ENCODE measurements at regions not wholly inside any gene's neighbourhood (a gene's known extent, or its start where the extent isn't known, plus 50 kb on each side); places are given as distances from the start of the nearest gene placed in this dataset.

DNA sequence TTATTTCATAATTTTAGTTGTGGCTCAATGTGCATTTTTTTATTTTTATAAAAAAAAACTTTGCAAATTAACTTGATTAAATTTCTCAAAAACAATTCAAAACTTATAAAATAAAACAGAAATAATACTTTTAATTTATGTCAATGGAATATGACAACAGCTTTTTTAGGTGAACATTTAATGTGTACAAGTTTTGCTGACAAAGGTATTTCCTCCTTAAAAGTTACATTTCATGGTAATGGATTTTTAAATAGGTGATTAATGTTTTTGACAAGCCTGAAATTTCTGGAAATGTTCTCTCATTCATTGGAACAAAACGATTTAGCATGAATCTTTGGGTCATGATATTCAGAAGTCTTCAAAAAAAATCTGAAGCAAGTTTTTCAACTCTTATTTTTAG is 1160.0 kb downstream of the HACE1 start:
- Histone ChIP-seq H3K9me3 (replicated peaks; ENCODE audit: control insufficient read depth, insufficient read depth, low read depth, low read length) (no peaks in the 10 kb centered on the region), H4K20me1 (replicated peaks; ENCODE audit: control insufficient read depth, insufficient read depth, low read length) (no peaks in the 10 kb centered on the region), H3K9ac (ENCODE audit: insufficient read depth in 1 of 2, low read depth in 2 of 2, low read length in 2 of 2) (no peak overlapping the region), H2AFZ (ENCODE audit: low read depth, low read length) (no peak overlapping the region), H3K27ac (ENCODE audit: extremely low read depth, low read depth, low read length) (no peak overlapping the region), H3K36me3 (ENCODE audit: control insufficient read depth, insufficient read depth, low read length) (no peaks in the 10 kb centered on the region), H3K4me3 (no peak overlapping the region), H3K27me3 (ENCODE audit: control insufficient read depth in 2 of 2, insufficient read depth in 2 of 2, low read length in 2 of 2) (no peaks in the 10 kb centered on the region), H3K79me2 (ENCODE audit: control insufficient read depth, insufficient read depth, low read length) (no peaks in the 10 kb centered on the region), H3K4me2 (ENCODE audit: insufficient read depth, low read length) (no peak overlapping the region), H3K9me1 (ENCODE audit: control insufficient read depth, insufficient read depth, low read length) (no peaks in the 10 kb centered on the region), H3K4me1 (replicated peaks in 1 of 2; ENCODE audit: control insufficient read depth in 2 of 2, insufficient read depth in 2 of 2, low read length in 2 of 2) (no peaks in the 10 kb centered on the region)
- 0% methylated on average over 1 of the region's 1 CpG for WGBS (ENCODE audit: insufficient coverage, low coverage, missing lambda C conversion rate)
- in situ Hi-C loops (cut with MboI) = no loop called here
- peak; percentile 18; the same call in 1 of the 2 replicates for TF ChIP-seq MAFK (IDR thresholded peaks at IDR 0.05; ENCODE audit: low read length)
- peak; percentile 48; the same call in 1 of the 2 replicates for TF ChIP-seq ZNF316 (IDR thresholded peaks at IDR 0.05)
- TF ChIP-seq ZFX (CRISPR knock-in tag; IDR thresholded peaks at IDR 0.05) = no peak
- TF ChIP-seq KAT7 (CRISPR knock-in tag; IDR thresholded peaks at IDR 0.05; ENCODE audit: borderline replicate concordance) = no peak
- TF ChIP-seq KHSRP (IDR thresholded peaks at IDR 0.05) = no peak
- TF ChIP-seq, protein P1, sequence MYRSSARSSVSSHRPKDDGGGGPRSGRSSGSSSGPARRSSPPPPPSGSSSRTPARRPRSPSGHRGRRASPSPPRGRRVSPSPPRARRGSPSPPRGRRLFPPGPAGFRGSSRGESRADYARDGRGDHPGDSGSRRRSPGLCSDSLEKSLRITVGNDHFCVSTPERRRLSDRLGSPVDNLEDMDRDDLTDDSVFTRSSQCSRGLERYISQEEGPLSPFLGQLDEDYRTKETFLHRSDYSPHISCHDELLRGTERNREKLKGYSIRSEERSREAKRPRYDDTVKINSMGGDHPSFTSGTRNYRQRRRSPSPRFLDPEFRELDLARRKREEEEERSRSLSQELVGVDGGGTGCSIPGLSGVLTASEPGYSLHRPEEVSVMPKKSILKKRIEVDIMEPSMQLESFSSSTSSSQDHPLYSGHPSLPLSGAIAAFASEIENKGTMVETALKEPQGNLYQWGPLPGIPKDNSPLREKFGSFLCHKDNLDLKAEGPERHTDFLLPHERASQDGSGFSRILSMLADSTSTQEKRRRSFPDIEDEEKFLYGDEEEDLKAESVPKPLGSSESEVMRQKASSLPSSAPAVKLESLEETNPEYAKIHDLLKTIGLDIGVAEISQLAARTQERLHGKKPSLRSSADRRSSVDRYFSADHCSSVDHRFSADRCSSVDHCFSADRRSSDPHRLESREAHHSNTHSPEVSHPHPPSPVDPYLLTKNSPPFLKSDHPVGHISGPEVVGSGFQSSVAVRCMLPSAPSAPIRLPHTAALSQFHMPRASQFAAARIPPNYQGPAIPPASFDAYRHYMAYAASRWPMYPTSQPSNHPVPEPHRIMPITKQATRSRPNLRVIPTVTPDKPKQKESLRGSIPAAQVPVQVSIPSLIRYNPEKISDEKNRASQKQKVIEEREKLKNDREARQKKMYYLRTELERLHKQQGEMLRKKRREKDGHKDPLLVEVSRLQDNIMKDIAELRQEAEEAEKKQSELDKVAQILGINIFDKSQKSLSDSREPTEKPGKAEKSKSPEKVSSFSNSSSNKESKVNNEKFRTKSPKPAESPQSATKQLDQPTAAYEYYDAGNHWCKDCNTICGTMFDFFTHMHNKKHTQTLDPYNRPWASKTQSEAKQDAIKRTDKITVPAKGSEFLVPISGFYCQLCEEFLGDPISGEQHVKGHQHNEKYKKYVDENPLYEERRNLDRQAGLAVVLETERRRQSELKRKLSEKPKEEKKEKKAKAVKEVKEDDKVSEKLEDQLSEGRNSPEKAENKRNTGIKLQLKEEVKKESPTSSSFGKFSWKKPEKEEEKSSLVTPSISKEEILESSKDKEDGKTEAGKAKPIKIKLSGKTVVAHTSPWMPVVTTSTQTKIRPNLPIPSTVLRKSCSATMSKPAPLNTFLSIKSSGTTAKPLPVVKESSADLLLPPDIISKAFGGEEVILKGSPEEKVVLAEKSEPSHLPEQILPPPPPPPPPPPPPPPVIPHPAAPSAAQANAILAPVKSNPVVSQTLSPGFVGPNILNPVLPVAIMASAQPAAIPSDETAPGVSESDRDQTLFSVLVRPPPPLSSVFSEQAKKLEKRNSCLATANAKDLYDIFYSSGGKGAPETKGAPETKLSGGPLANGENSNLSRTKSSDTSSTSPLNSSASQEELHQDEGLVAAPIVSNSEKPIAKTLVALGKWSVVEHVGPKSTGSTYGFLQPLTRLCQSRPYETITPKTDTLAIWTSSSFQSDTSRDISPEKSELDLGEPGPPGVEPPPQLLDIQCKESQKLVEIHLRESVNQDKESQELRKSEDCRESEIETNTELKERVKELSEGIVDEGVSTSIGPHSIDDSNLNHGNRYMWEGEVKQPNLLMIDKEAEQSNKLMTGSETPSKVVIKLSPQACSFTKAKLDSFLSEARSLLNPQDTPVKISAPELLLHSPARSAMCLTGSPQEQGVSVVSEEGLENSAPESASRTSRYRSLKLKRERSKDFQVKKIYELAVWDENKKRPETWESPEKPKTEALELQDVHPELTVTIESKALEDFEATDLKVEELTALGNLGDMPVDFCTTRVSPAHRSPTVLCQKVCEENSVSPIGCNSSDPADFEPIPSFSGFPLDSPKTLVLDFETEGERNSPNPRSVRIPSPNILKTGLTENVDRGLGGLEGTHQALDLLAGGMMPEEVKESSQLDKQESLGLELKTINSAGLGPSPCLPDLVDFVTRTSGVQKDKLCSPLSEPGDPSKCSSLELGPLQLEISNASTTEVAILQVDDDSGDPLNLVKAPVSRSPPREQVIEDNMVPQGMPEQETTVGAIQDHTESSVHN (IDR thresholded peaks at IDR 0.05; ENCODE audit: borderline replicate concordance in 1 of 2, low read depth in 1 of 2) = no peak
- no peak for DNase-seq (ENCODE audit: extremely low read depth in 1 of 4, low spot score in 3 of 4)
- POLR2A ChIA-PET = no interaction called here
- ATAC-seq = no peak
- FAIRE-seq = no peak
- CTCF ChIA-PET (ENCODE audit: low intra/inter-chr PET ratio) = no interaction called here
- intact Hi-C loops (cut with micrococcal nuclease) = no loop called here
- no TSS peak for BruUV-seq (replicated peaks)
